Stimulated activated naive CD8-positive, alpha-beta T cell treated with anti-CD3 and anti-CD28 coated beads, Interleukin-15, Interleukin-2, amounts not matched to agents 100 ng/mL and 50 ng/mL, for 24 hours (primary cell): ENCODE measurements at regions not wholly inside any gene's neighbourhood (a gene's known extent, or its start where the extent isn't known, plus 50 kb on each side); places are given as distances from the start of the nearest gene placed in this dataset.
A peak's percentile ranks its signal among the peaks of the same experiment; 100 is the strongest.

Source experiments
- H3K27ac Mint-ChIP-seq: one replicate; pipeline ENCODE4 v1.8.0; 2021; ENCODE audit warnings: mild to moderate bottlenecking, mixed read lengths
- H3K27me3 Mint-ChIP-seq: one replicate; pipeline ENCODE4 v1.8.0; 2021; ENCODE audit warnings: mixed read lengths
- H3K36me3 Mint-ChIP-seq: one replicate; pipeline ENCODE4 v1.8.0; 2021; ENCODE audit warnings: low read depth, mixed read lengths
- H3K4me1 Mint-ChIP-seq: one replicate; pipeline ENCODE4 v1.8.0; 2021; ENCODE audit warnings: low read depth, mixed read lengths
- H3K4me3 Mint-ChIP-seq: one replicate; pipeline ENCODE4 v1.8.0; 2021; ENCODE audit warnings: mild to moderate bottlenecking, mixed read lengths
- H3K9me3 Mint-ChIP-seq: one replicate; pipeline ENCODE4 v1.8.0; 2021; ENCODE audit warnings: mixed read lengths

- H3K4me1 Mint-ChIP-seq: peaks cover 91% of the 10 kb centered on the region
- H3K27ac Mint-ChIP-seq: no peak overlapping the region
- no peaks in the 10 kb centered on the region for H3K9me3 Mint-ChIP-seq
- no peak overlapping the region for H3K4me3 Mint-ChIP-seq
- H3K36me3 Mint-ChIP-seq: no peaks in the 10 kb centered on the region
- H3K27me3 Mint-ChIP-seq: no peaks in the 10 kb centered on the region
These were observed 118.8 kb upstream of the IRF2BP2 start for GRCh38 chr1:234728740-234729139.

- H3K9me3 Mint-ChIP-seq: no peaks in the 10 kb centered on the region
- H3K36me3 Mint-ChIP-seq: no peaks in the 10 kb centered on the region
- no peaks in the 10 kb centered on the region for H3K27me3 Mint-ChIP-seq
- no peak overlapping the region for H3K27ac Mint-ChIP-seq
- H3K4me3 Mint-ChIP-seq: peak overlapping the region; percentile 41
- peaks cover 98% of the 10 kb centered on the region for H3K4me1 Mint-ChIP-seq
These were observed 117.3 kb upstream of the IRF2BP2 start for GRCh38 chr1:234727018-234727940.

- H3K27me3 Mint-ChIP-seq: no peaks in the 10 kb centered on the region
- H3K4me1 Mint-ChIP-seq: peaks cover 97% of the 10 kb centered on the region
- H3K4me3 Mint-ChIP-seq: no peak overlapping the region
- H3K9me3 Mint-ChIP-seq: no peaks in the 10 kb centered on the region
- H3K36me3 Mint-ChIP-seq: no peaks in the 10 kb centered on the region
- H3K27ac Mint-ChIP-seq: peak overlapping the region; percentile 98
These were observed 116.5 kb upstream of the IRF2BP2 start for GRCh38 chr1:234726359-234726943.

- H3K9me3 Mint-ChIP-seq: no peaks in the 10 kb centered on the region
- peaks cover 97% of the 10 kb centered on the region for H3K4me1 Mint-ChIP-seq
- H3K36me3 Mint-ChIP-seq: no peaks in the 10 kb centered on the region
- no peaks in the 10 kb centered on the region for H3K27me3 Mint-ChIP-seq
- H3K4me3 Mint-ChIP-seq: peak overlapping the region; percentile 79
- peak overlapping the region; percentile 98 for H3K27ac Mint-ChIP-seq
These were observed 115.5 kb upstream of the IRF2BP2 start for GRCh38 chr1:234725177-234726132.

GRCh38 chr1:234724516-234725176, 114.7 kb upstream of the IRF2BP2 start:
- Mint-ChIP-seq H3K27ac (peak overlapping the region; percentile 98), H3K36me3 (no peaks in the 10 kb centered on the region), H3K4me1 (peaks cover 91% of the 10 kb centered on the region), H3K27me3 (no peaks in the 10 kb centered on the region), H3K9me3 (no peaks in the 10 kb centered on the region), H3K4me3 (peak overlapping the region; percentile 79)

- Mint-ChIP-seq H3K27me3 (no peaks in the 10 kb centered on the region), H3K4me3 (peak overlapping the region; percentile 79), H3K27ac (peak overlapping the region; percentile 98), H3K4me1 (peaks cover 77% of the 10 kb centered on the region), H3K36me3 (no peaks in the 10 kb centered on the region), H3K9me3 (no peaks in the 10 kb centered on the region)
These were observed 113.1 kb upstream of the IRF2BP2 start for GRCh38 chr1:234722904-234723720.

GRCh38 chr1:234722270-234722704, 112.3 kb upstream of the IRF2BP2 start:
- peak overlapping the region; percentile 75 for H3K27ac Mint-ChIP-seq
- no peaks in the 10 kb centered on the region for H3K9me3 Mint-ChIP-seq
- H3K36me3 Mint-ChIP-seq: no peaks in the 10 kb centered on the region
- no peaks in the 10 kb centered on the region for H3K27me3 Mint-ChIP-seq
- H3K4me3 Mint-ChIP-seq: no peak overlapping the region
- peaks cover 69% of the 10 kb centered on the region for H3K4me1 Mint-ChIP-seq

- Mint-ChIP-seq H3K36me3 (no peaks in the 10 kb centered on the region), H3K4me1 (peaks cover 63% of the 10 kb centered on the region), H3K27ac (no peak overlapping the region), H3K27me3 (no peaks in the 10 kb centered on the region), H3K9me3 (no peaks in the 10 kb centered on the region), H3K4me3 (no peak overlapping the region)
These were observed 111.7 kb upstream of the IRF2BP2 start for GRCh38 chr1:234721476-234722269.

- H3K27ac Mint-ChIP-seq: no peak overlapping the region
- H3K9me3 Mint-ChIP-seq: no peaks in the 10 kb centered on the region
- H3K4me1 Mint-ChIP-seq: peaks cover 55% of the 10 kb centered on the region
- H3K36me3 Mint-ChIP-seq: no peaks in the 10 kb centered on the region
- H3K4me3 Mint-ChIP-seq: no peak overlapping the region
- no peaks in the 10 kb centered on the region for H3K27me3 Mint-ChIP-seq
These were observed 110.9 kb upstream of the IRF2BP2 start for GRCh38 chr1:234720709-234721441.

GRCh38 chr1:234719454-234720251, 109.7 kb upstream of the IRF2BP2 start:
- peaks cover 43% of the 10 kb centered on the region for H3K4me1 Mint-ChIP-seq
- no peaks in the 10 kb centered on the region for H3K9me3 Mint-ChIP-seq
- no peaks in the 10 kb centered on the region for H3K36me3 Mint-ChIP-seq
- no peaks in the 10 kb centered on the region for H3K27me3 Mint-ChIP-seq
- H3K4me3 Mint-ChIP-seq: no peak overlapping the region
- no peak overlapping the region for H3K27ac Mint-ChIP-seq

- Mint-ChIP-seq H3K27me3 (no peaks in the 10 kb centered on the region), H3K9me3 (no peaks in the 10 kb centered on the region), H3K4me1 (peaks cover 34% of the 10 kb centered on the region), H3K27ac (no peak overlapping the region), H3K36me3 (no peaks in the 10 kb centered on the region), H3K4me3 (no peak overlapping the region)
These were observed 108.8 kb upstream of the IRF2BP2 start for GRCh38 chr1:234718496-234719453.
